Caco-2 (cell line): ENCODE measurements at regions not wholly inside any gene's neighbourhood (a gene's known extent, or its start where the extent isn't known, plus 50 kb on each side); places are given as distances from the start of the nearest gene placed in this dataset.

Source experiments
- BruUV-seq: library from RNA; stranded (reverse); fragments of 400-500 nt; replicated peaks from 2 replicates; lab custom pipeline; 2021; lab: Mats Ljungman, UMichigan
- CTCF ChIA-PET: fragments of 300-600 bp; sonication (Branson Sonifier 250); formaldehyde crosslinking; loops from one replicate; lab custom pipeline; 2022; ENCODE audit warnings: antibody characterized with exemption; lab: Charles Lee
- POLR2A ChIA-PET: fragments of 300-600 bp; sonication (Branson Sonifier 250); formaldehyde crosslinking; loops from one replicate; lab custom pipeline; 2022; ENCODE audit warnings: antibody characterized with exemption; lab: Charles Lee
- DNase-seq, 2 experiments: peaks; one replicate each; pipeline versions ENCODE4 v3.0.0 to v3.0.0-alpha.2; 2020 to 2022
- H3K27me3 ChIP-seq: replicated peaks from 2 replicates; pipeline ENCODE4 v1.6.0; 2011; ENCODE audit warnings: low read length; ENCODE audit not compliant: control insufficient read depth, insufficient read depth
- H3K36me3 ChIP-seq: 2 replicates; pipeline ENCODE4 v1.5.1; 2011; ENCODE audit warnings: low read length; ENCODE audit not compliant: control insufficient read depth, insufficient read depth
- H3K4me1 ChIP-seq: fragments of 250-450 bp; sonication (Bioruptor Pico); 2 replicates; pipeline ENCODE4 v1.5.1; 2020; ENCODE audit warnings: mild to moderate bottlenecking
- H3K4me3 ChIP-seq: 2 replicates; pipeline ENCODE4 v1.5.1; 2011; ENCODE audit warnings: low read depth, mild to moderate bottlenecking, control low read depth, low read length
- H3K9me3 ChIP-seq: fragments of 250-450 bp; sonication (Bioruptor Pico); 2 replicates; pipeline ENCODE4 v1.5.1; 2020; ENCODE audit warnings: mild to moderate bottlenecking, moderate library complexity
- H3K27ac Mint-ChIP-seq: one replicate; pipeline ENCODE4 v1.8.0; 2022; ENCODE audit warnings: mixed read lengths; ENCODE audit not compliant: unreplicated experiment
- H3K27me3 Mint-ChIP-seq: one replicate; pipeline ENCODE4 v1.8.0; 2022; ENCODE audit warnings: mixed read lengths; ENCODE audit not compliant: insufficient read depth, unreplicated experiment
- H3K36me3 Mint-ChIP-seq: one replicate; pipeline ENCODE4 v1.8.0; 2022; ENCODE audit warnings: mild to moderate bottlenecking, mixed read lengths; ENCODE audit not compliant: insufficient read depth, unreplicated experiment
- H3K4me1 Mint-ChIP-seq: one replicate; pipeline ENCODE4 v1.8.0; 2022; ENCODE audit warnings: low read depth, mixed read lengths; ENCODE audit not compliant: unreplicated experiment
- H3K4me3 Mint-ChIP-seq: one replicate; pipeline ENCODE4 v1.8.0; 2022; ENCODE audit warnings: mild to moderate bottlenecking, moderate library complexity, mixed read lengths; ENCODE audit not compliant: unreplicated experiment
- H3K9me3 Mint-ChIP-seq: one replicate; pipeline ENCODE4 v1.8.0; 2022; ENCODE audit warnings: mixed read lengths; ENCODE audit not compliant: unreplicated experiment
- CTCF ChIP-seq, 2 experiments: fragments of 200-600 bp in 1 of 2; IDR thresholded peaks; 1 replicate in 1 of 2; 2 replicates in 1 of 2; pipeline versions ENCODE4 v1.5.1 to v1.8.0; 2011 to 2022; ENCODE audit warnings: antibody characterized with exemption in 1 of 2, control low read depth in 1 of 2, inconsistent platforms in 1 of 2, low read depth in 1 of 2, low read length in 1 of 2, mild to moderate bottlenecking in 1 of 2, moderate library complexity in 1 of 2; ENCODE audit not compliant: insufficient read depth in 1 of 2, severe bottlenecking in 1 of 2, unreplicated experiment in 1 of 2
- intact Hi-C: fragments of 100-400 bp; cut with micrococcal nuclease; formaldehyde crosslinking; loops from one replicate; pipeline ENCODE4 v1.10.0; 2022; ENCODE audit not compliant: unreplicated experiment

GRCh38 chr20:60428651-60429050 lies 470.4 kb downstream of the CDH26 start:
- Mint-ChIP-seq H3K27ac (no peak overlapping the region), H3K4me3 (no peak overlapping the region), H3K9me3 (no peaks in the 10 kb centered on the region), H3K4me1 (no peaks in the 10 kb centered on the region), H3K27me3 (peaks cover 21% of the 10 kb centered on the region), H3K36me3 (no peaks in the 10 kb centered on the region)
- no peaks in the 10 kb centered on the region for H3K27me3 ChIP-seq
- intact Hi-C loops: no loop called here
- ChIA-PET CTCF (no interaction called here), POLR2A (no interaction called here)
- no peaks in the 10 kb centered on the region for H3K4me1 ChIP-seq
- BruUV-seq: no TSS peak
- no peak overlapping the region for H3K4me3 ChIP-seq
- TF ChIP-seq CTCF (IDR thresholded peaks at IDR 0.05; ENCODE audit: insufficient read depth in 1 of 2, low read depth in 1 of 2, low read length in 1 of 2, severe bottlenecking in 1 of 2, unreplicated experiment in 1 of 2): no peak
- peak in 1 of 2 experiments; percentile 28 for DNase-seq
- H3K9me3 ChIP-seq: no peaks in the 10 kb centered on the region
- no peaks in the 10 kb centered on the region for H3K36me3 ChIP-seq

- no peaks in the 10 kb centered on the region for H3K9me3 ChIP-seq
- H3K4me1 ChIP-seq: no peaks in the 10 kb centered on the region
- DNase-seq: peak in 1 of 2 experiments; percentile 22
- H3K4me1 Mint-ChIP-seq: no peaks in the 10 kb centered on the region
- no peaks in the 10 kb centered on the region for H3K27me3 ChIP-seq
- no peak overlapping the region for H3K4me3 ChIP-seq
- no peaks in the 10 kb centered on the region for H3K36me3 ChIP-seq
- CTCF ChIA-PET: no interaction called here
- H3K27ac Mint-ChIP-seq: no peak overlapping the region
- H3K9me3 Mint-ChIP-seq: no peaks in the 10 kb centered on the region
- no peak overlapping the region for H3K4me3 Mint-ChIP-seq
- H3K27me3 Mint-ChIP-seq: peaks cover 28% of the 10 kb centered on the region
- POLR2A ChIA-PET: no interaction called here
- intact Hi-C loops: no loop called here
- no peaks in the 10 kb centered on the region for H3K36me3 Mint-ChIP-seq
- TF ChIP-seq CTCF (IDR thresholded peaks at IDR 0.05; ENCODE audit: insufficient read depth in 1 of 2, low read depth in 1 of 2, low read length in 1 of 2, severe bottlenecking in 1 of 2, unreplicated experiment in 1 of 2): no peak
- BruUV-seq: no TSS peak
Observed at GRCh38 chr20:60430516-60431001, 472.3 kb downstream of the CDH26 start.

- Mint-ChIP-seq H3K4me1 (no peaks in the 10 kb centered on the region), H3K9me3 (no peaks in the 10 kb centered on the region), H3K27me3 (peaks cover 28% of the 10 kb centered on the region), H3K4me3 (no peak overlapping the region), H3K36me3 (no peaks in the 10 kb centered on the region), H3K27ac (no peak overlapping the region)
- intact Hi-C loops: no loop called here
- no TSS peak for BruUV-seq
- H3K4me1 ChIP-seq: no peaks in the 10 kb centered on the region
- no peaks in the 10 kb centered on the region for H3K9me3 ChIP-seq
- ChIA-PET CTCF (no interaction called here), POLR2A (no interaction called here)
- no peaks in the 10 kb centered on the region for H3K36me3 ChIP-seq
- H3K4me3 ChIP-seq: no peak overlapping the region
- H3K27me3 ChIP-seq: no peaks in the 10 kb centered on the region
- peak in 1 of 2 experiments; percentile 20 for DNase-seq
- TF ChIP-seq CTCF (IDR thresholded peaks at IDR 0.05; ENCODE audit: insufficient read depth in 1 of 2, low read depth in 1 of 2, low read length in 1 of 2, severe bottlenecking in 1 of 2, unreplicated experiment in 1 of 2): no peak
Observed at GRCh38 chr20:60431349-60431748, 473.1 kb downstream of the CDH26 start.
